Gastroesophageal sphincter (tissue), 4 donors: ENCODE measurements at regions not wholly inside any gene's neighbourhood (a gene's known extent, or its start where the extent isn't known, plus 50 kb on each side); places are given as distances from the start of the nearest gene placed in this dataset.

ENCODE experiments used
- ATAC-seq: fragments of 150-250 bp; one replicate; pipeline ENCODE4 v1.9.1; 2016; ENCODE audit warnings: mild to moderate bottlenecking, moderate library complexity
- H3K27ac ChIP-seq, 4 donors: fragments of 200-600 bp; sonication (generic) in 3 of 4; 1 replicate in 3 of 4; 2 replicates in 1 of 4; pipeline ENCODE4 v1.5.1; 2016 to 2019
- H3K27me3 ChIP-seq: fragments of 200-600 bp; sonication (generic); one replicate; pipeline ENCODE4 v1.5.1; 2019
- H3K36me3 ChIP-seq, 2 donors: fragments of 200-600 bp; sonication (generic); one replicate each; pipeline ENCODE4 v1.5.1; 2019; ENCODE audit warnings: control low read depth in 1 of 2
- H3K4me1 ChIP-seq, 3 donors: fragments of 200-600 bp; sonication (generic); 1 replicate in 2 of 3; 2 replicates in 1 of 3; pipeline ENCODE4 v1.5.1; 2016 to 2019; ENCODE audit warnings: control low read depth in 2 of 3
- H3K4me3 ChIP-seq, 2 donors: fragments of 200-600 bp; sonication (generic); one replicate each; pipeline ENCODE4 v1.5.1; 2019; ENCODE audit warnings: mild to moderate bottlenecking in 1 of 2, moderate library complexity in 1 of 2
- H3K9me3 ChIP-seq, 3 donors: fragments of 200-600 bp; sonication (generic); one replicate each; pipeline ENCODE4 v1.5.1; 2017 to 2019; ENCODE audit warnings: control low read depth in 2 of 3
- CTCF ChIP-seq, 4 experiments: fragments of 200-600 bp in 2 of 4; fragments of 450-650 bp in 2 of 4; sonication (generic) in 1 of 4; IDR thresholded peaks; one replicate each; pipeline ENCODE4 v1.5.1; 2017 to 2019; ENCODE audit warnings: antibody characterized with exemption in 4 of 4, mild to moderate bottlenecking in 2 of 4, moderate library complexity in 2 of 4
- EP300 ChIP-seq: sonication (generic); formaldehyde crosslinking; IDR thresholded peaks from one replicate; pipeline ENCODE4 v1.6.1; 2017; ENCODE audit warnings: antibody characterized with exemption, mild to moderate bottlenecking
- POLR2A ChIP-seq, 2 donors: fragments of 450-650 bp; IDR thresholded peaks; one replicate each; pipeline ENCODE4 v1.6.1; 2017; ENCODE audit warnings: antibody characterized with exemption in 2 of 2, mild to moderate bottlenecking in 2 of 2, moderate library complexity in 1 of 2
- POLR2AphosphoS5 ChIP-seq: sonication (generic); formaldehyde crosslinking; IDR thresholded peaks from one replicate; pipeline ENCODE4 v1.6.1; 2017; ENCODE audit warnings: antibody characterized with exemption
- WGBS, 2 donors: methylation state at CpG; one replicate each; pipeline ENCODE4 v1.1.5; 2018; ENCODE audit warnings: low coverage in 1 of 2; 5-methylcytosine and 5-hydroxymethylcytosine counted together

- Histone ChIP-seq H3K4me1 (no peaks in the 10 kb centered on the region), H3K4me3 (no peak overlapping the region), H3K36me3 (no peaks in the 10 kb centered on the region), H3K27me3 (no peaks in the 10 kb centered on the region), H3K9me3 (no peaks in the 10 kb centered on the region), H3K27ac (no peak overlapping the region)
- 80% methylated on average over 2 of the region's 2 CpGs for WGBS, 2 donors
- TF ChIP-seq EP300 (no peak), POLR2A (IDR thresholded peaks at IDR 0.05) (no peak), POLR2AphosphoS5 (no peak), CTCF (IDR thresholded peaks at IDR 0.05) (no peak)
- ATAC-seq: no peak
These were observed 277.4 kb upstream of the LRATD1 start for GRCh38 chr2:14355102-14355501.

- H3K27ac ChIP-seq: no peak overlapping the region
- H3K9me3 ChIP-seq: no peaks in the 10 kb centered on the region
- H3K36me3 ChIP-seq: no peaks in the 10 kb centered on the region
- H3K27me3 ChIP-seq: no peaks in the 10 kb centered on the region
- 75 to 86% methylated on average over 2 to 5 of the region's 5 CpGs for WGBS, 2 donors
- no peak for TF ChIP-seq EP300
- no peak for ATAC-seq
- no peaks in the 10 kb centered on the region for H3K4me1 ChIP-seq
- no peak overlapping the region for H3K4me3 ChIP-seq
These were observed 274.2 kb upstream of the LRATD1 start for GRCh38 chr2:14358339-14358738.

- WGBS, 2 donors: 54 to 89% methylated on average over 5 to 6 of the region's 6 CpGs
- no peak for ATAC-seq
These were observed 273.7 kb upstream of the LRATD1 start for GRCh38 chr2:14358774-14359173.

GRCh38 chr2:14363137-14363536 is 269.4 kb upstream of the LRATD1 start:
- no peak overlapping the region for H3K4me3 ChIP-seq
- 74 to 97% methylated on average over 3 to 4 of the region's 4 CpGs for WGBS, 2 donors
- H3K9me3 ChIP-seq: no peaks in the 10 kb centered on the region
- no peak for TF ChIP-seq POLR2AphosphoS5
- TF ChIP-seq EP300: no peak
- no peak for TF ChIP-seq POLR2A (IDR thresholded peaks at IDR 0.05)
- TF ChIP-seq CTCF (IDR thresholded peaks at IDR 0.05): no peak
- H3K27ac ChIP-seq: no peak overlapping the region
- H3K4me1 ChIP-seq: no peaks in the 10 kb centered on the region
- ATAC-seq: no peak
- H3K27me3 ChIP-seq: no peaks in the 10 kb centered on the region
- no peaks in the 10 kb centered on the region for H3K36me3 ChIP-seq

More at GRCh38 chr2:14358774-14359173, 273.7 kb upstream of the LRATD1 start:
- no peak for TF ChIP-seq EP300
- TF ChIP-seq POLR2AphosphoS5: no peak
- no peak for TF ChIP-seq POLR2A (IDR thresholded peaks at IDR 0.05)
- no peak for TF ChIP-seq CTCF (IDR thresholded peaks at IDR 0.05)
- no peaks in the 10 kb centered on the region for H3K4me1 ChIP-seq
- H3K36me3 ChIP-seq: no peaks in the 10 kb centered on the region
- no peak overlapping the region for H3K4me3 ChIP-seq
- H3K27ac ChIP-seq: no peak overlapping the region
- H3K9me3 ChIP-seq: no peaks in the 10 kb centered on the region
- no peaks in the 10 kb centered on the region for H3K27me3 ChIP-seq

GRCh38 chr2:14363976-14364375 is 268.5 kb upstream of the LRATD1 start:
- TF ChIP-seq EP300: no peak
- TF ChIP-seq POLR2AphosphoS5: no peak
- no peak for TF ChIP-seq POLR2A (IDR thresholded peaks at IDR 0.05)
- no peak for TF ChIP-seq CTCF (IDR thresholded peaks at IDR 0.05)
- no peak overlapping the region for H3K4me3 ChIP-seq
- H3K27me3 ChIP-seq: no peaks in the 10 kb centered on the region
- H3K4me1 ChIP-seq: no peaks in the 10 kb centered on the region
- ATAC-seq: no peak
- 61 to 64% methylated on average over 2 of the region's 3 CpGs for WGBS, 2 donors
- no peaks in the 10 kb centered on the region for H3K9me3 ChIP-seq
- H3K27ac ChIP-seq: no peak overlapping the region
- no peaks in the 10 kb centered on the region for H3K36me3 ChIP-seq

- TF ChIP-seq POLR2A (IDR thresholded peaks at IDR 0.05) (no peak), CTCF (IDR thresholded peaks at IDR 0.05) (no peak), EP300 (no peak), POLR2AphosphoS5 (no peak)
- H3K27ac ChIP-seq: no peak overlapping the region
- H3K4me1 ChIP-seq: no peaks in the 10 kb centered on the region
- H3K36me3 ChIP-seq: no peaks in the 10 kb centered on the region
- no peaks in the 10 kb centered on the region for H3K9me3 ChIP-seq
- no peak for ATAC-seq
- H3K4me3 ChIP-seq: no peak overlapping the region
- 88 to 89% methylated on average over 5 to 8 of the region's 8 CpGs for WGBS, 2 donors
- H3K27me3 ChIP-seq: no peaks in the 10 kb centered on the region
These were observed 268.0 kb upstream of the LRATD1 start for GRCh38 chr2:14364471-14364870.
